GM23338 (cell line): ENCODE measurements at regions not wholly inside any gene's neighbourhood (a gene's known extent, or its start where the extent isn't known, plus 50 kb on each side); places are given as distances from the start of the nearest gene placed in this dataset.

Experiments used
- ATAC-seq: fragments of 200-7000 bp; cut with Tn5 transposase; 3 replicates; pipeline ENCODE4 v1.9.1; 2020
- DNase-seq: peaks from one replicate; pipeline ENCODE4 v3.0.0-alpha.2; 2015; ENCODE audit warnings: low spot score
- H2AFZ ChIP-seq: fragments of 200-600 bp; sonication (generic); 2 replicates; pipeline ENCODE4 v1.8.0; 2016; ENCODE audit warnings: antibody characterized with exemption, mild to moderate bottlenecking, moderate library complexity
- H3F3A ChIP-seq: fragments of 200-600 bp; sonication (generic); replicated peaks from 2 replicates; pipeline ENCODE4 v1.8.0; 2017; ENCODE audit warnings: antibody characterized with exemption, mixed run types, low read depth
- H3K27ac ChIP-seq: fragments of 200-600 bp; sonication (generic); 2 replicates; pipeline ENCODE4 v1.6.1; 2016; ENCODE audit warnings: low read depth
- H3K27me3 ChIP-seq: fragments of 200-600 bp; sonication (generic); 2 replicates; pipeline ENCODE4 v1.8.0; 2016; ENCODE audit warnings: mild to moderate bottlenecking, mixed run types, moderate library complexity; ENCODE audit not compliant: insufficient read depth
- H3K36me3 ChIP-seq: fragments of 200-600 bp; sonication (generic); 2 replicates; pipeline ENCODE4 v1.8.0; 2016; ENCODE audit warnings: mild to moderate bottlenecking; ENCODE audit not compliant: insufficient read depth
- H3K4me1 ChIP-seq: fragments of 200-600 bp; sonication (generic); 2 replicates; pipeline ENCODE4 v1.8.0; 2016; ENCODE audit warnings: mild to moderate bottlenecking, moderate library complexity; ENCODE audit not compliant: insufficient read depth
- H3K4me2 ChIP-seq: fragments of 200-600 bp; sonication (generic); 2 replicates; pipeline ENCODE4 v1.7.1; 2017; ENCODE audit warnings: mixed run types
- H3K4me3 ChIP-seq: fragments of 200-600 bp; sonication (generic); 2 replicates; pipeline ENCODE4 v1.6.1; 2016; ENCODE audit warnings: mixed run types
- H3K79me2 ChIP-seq: fragments of 200-600 bp; sonication (generic); replicated peaks from 2 replicates; pipeline ENCODE4 v1.8.0; 2017; ENCODE audit warnings: mild to moderate bottlenecking; ENCODE audit not compliant: insufficient read depth
- H3K9me2 ChIP-seq: fragments of 200-600 bp; sonication (generic); 2 replicates; pipeline ENCODE4 v1.8.0; 2017; ENCODE audit not compliant: insufficient read depth
- H4K20me1 ChIP-seq: fragments of 200-600 bp; sonication (generic); replicated peaks from 2 replicates; pipeline ENCODE4 v1.8.0; 2017; ENCODE audit warnings: mild to moderate bottlenecking; ENCODE audit not compliant: insufficient read depth
- H3K27ac Mint-ChIP-seq: 2 replicates; pipeline ENCODE4 v1.8.0; 2020; ENCODE audit warnings: inconsistent platforms, mild to moderate bottlenecking, moderate library complexity, mixed read lengths
- H3K27me3 Mint-ChIP-seq: 3 replicates; pipeline ENCODE4 v1.8.0; 2022; ENCODE audit warnings: low read depth, mild to moderate bottlenecking, moderate library complexity, mixed read lengths, inconsistent platforms; ENCODE audit not compliant: insufficient read depth, poor library complexity
- H3K36me3 Mint-ChIP-seq: 3 replicates; pipeline ENCODE4 v1.8.0; 2021; ENCODE audit warnings: low read depth, mild to moderate bottlenecking, inconsistent platforms, moderate library complexity, mixed read lengths
- H3K4me1 Mint-ChIP-seq: 3 replicates; pipeline ENCODE4 v1.8.0; 2020; ENCODE audit warnings: mild to moderate bottlenecking, inconsistent platforms, mixed read lengths
- H3K4me3 Mint-ChIP-seq: 3 replicates; pipeline ENCODE4 v1.8.0; 2021; ENCODE audit warnings: moderate library complexity, mild to moderate bottlenecking, inconsistent platforms, mixed read lengths
- H3K9me3 Mint-ChIP-seq: 3 replicates; pipeline ENCODE4 v1.8.0; 2020; ENCODE audit warnings: moderate library complexity, mild to moderate bottlenecking, inconsistent platforms, mixed read lengths
- CREB1 ChIP-seq: fragments of 250-450 bp; sonication (Bioruptor Pico); IDR thresholded peaks from 2 replicates; pipeline ENCODE4 v1.5.0; 2020; ENCODE audit warnings: low read depth, mild to moderate bottlenecking, moderate library complexity
- CTCF ChIP-seq, 2 experiments: fragments of 200-600 bp in 1 of 2; sonication (generic) in 1 of 2; conservative IDR thresholded peaks; 2 replicates each; pipeline versions ENCODE4 v1.5.1 to v1.6.1; 2016 to 2017; ENCODE audit warnings: antibody characterized with exemption in 2 of 2, low read depth in 2 of 2, mild to moderate bottlenecking in 2 of 2, moderate library complexity in 1 of 2
- EZH2 ChIP-seq: fragments of 200-600 bp; sonication (generic); IDR thresholded peaks from one replicate; pipeline ENCODE4 v1.8.0; 2017; ENCODE audit warnings: antibody characterized with exemption, mild to moderate bottlenecking, low read depth; ENCODE audit not compliant: unreplicated experiment
- NANOG ChIP-seq: IDR thresholded peaks from 2 replicates; pipeline ENCODE4 v1.6.1; 2016; ENCODE audit warnings: antibody characterized with exemption, borderline replicate concordance
- STAT1 ChIP-seq: IDR thresholded peaks from one replicate; pipeline ENCODE4 v1.6.1; 2016; ENCODE audit warnings: antibody characterized with exemption; ENCODE audit not compliant: unreplicated experiment
- ZNF114 ChIP-seq: fragments of 250-450 bp; sonication (Bioruptor Pico); IDR thresholded peaks from 2 replicates; pipeline ENCODE4 v1.5.0; 2020; ENCODE audit warnings: mild to moderate bottlenecking, moderate library complexity
- ZNF331 ChIP-seq: fragments of 250-450 bp; sonication (Bioruptor Pico); IDR thresholded peaks from 2 replicates; pipeline ENCODE4 v1.5.0; 2020; ENCODE audit warnings: low read depth, mild to moderate bottlenecking, moderate library complexity
- ZNF462 ChIP-seq: fragments of 250-450 bp; sonication (Bioruptor Pico); IDR thresholded peaks from 2 replicates; pipeline ENCODE4 v1.5.0; 2020; ENCODE audit warnings: mild to moderate bottlenecking, moderate library complexity

- TF ChIP-seq ZNF462 (CRISPR knock-in tag) (no peak), NANOG (no peak), ZNF331 (CRISPR knock-in tag) (no peak), EZH2 (no peak)
These were observed 105.3 kb upstream of the C2CD4B start (continued) for GRCh38 chr15:62270216-62270921.

- H3K27me3 ChIP-seq, result no peaks in the 10 kb centered on the region
- no peak for ATAC-seq
- DNase-seq, result no peak
- Mint-ChIP-seq H3K36me3 (peaks cover 32% of the 10 kb centered on the region), H3K27ac (no peak overlapping the region), H3K4me3 (no peak overlapping the region), H3K27me3 (peaks cover under 1% of the 10 kb centered on the region), H3K9me3 (peaks cover 42% of the 10 kb centered on the region), H3K4me1 (no peaks in the 10 kb centered on the region)
- H3K4me3 ChIP-seq, result no peak overlapping the region
- no peak overlapping the region for H3K4me2 ChIP-seq
- H3K9me2 ChIP-seq, result 0 out of 2 replicates have a peak, but pooled peaks cover 3% of the 10 kb centered on the region
- H3F3A ChIP-seq, result no peaks in the 10 kb centered on the region
- no peaks in the 10 kb centered on the region for H3K4me1 ChIP-seq
- H2AFZ ChIP-seq, result no peak overlapping the region
- no peak overlapping the region for H3K27ac ChIP-seq
- 0 out of 2 replicates have a peak, but pooled peaks cover 11% of the 10 kb centered on the region for H3K36me3 ChIP-seq
- H3K79me2 ChIP-seq, result no peaks in the 10 kb centered on the region
- H4K20me1 ChIP-seq, result no peaks in the 10 kb centered on the region
- TF ChIP-seq ZNF331 (CRISPR knock-in tag) (no peak), ZNF114 (CRISPR knock-in tag) (no peak), CREB1 (no peak), STAT1 (no peak), CTCF (conservative IDR thresholded peaks at IDR 0.05; ENCODE audit: low read depth in 2 of 2) (no peak)
These were observed 107.2 kb upstream of the C2CD4B start for GRCh38 chr15:62272290-62272689.
